ENCODE measurements at regions not wholly inside any gene's neighbourhood (a gene's known extent, or its start where the extent isn't known, plus 50 kb on each side); places are given as distances from the start of the nearest gene placed in this dataset.

DNA sequence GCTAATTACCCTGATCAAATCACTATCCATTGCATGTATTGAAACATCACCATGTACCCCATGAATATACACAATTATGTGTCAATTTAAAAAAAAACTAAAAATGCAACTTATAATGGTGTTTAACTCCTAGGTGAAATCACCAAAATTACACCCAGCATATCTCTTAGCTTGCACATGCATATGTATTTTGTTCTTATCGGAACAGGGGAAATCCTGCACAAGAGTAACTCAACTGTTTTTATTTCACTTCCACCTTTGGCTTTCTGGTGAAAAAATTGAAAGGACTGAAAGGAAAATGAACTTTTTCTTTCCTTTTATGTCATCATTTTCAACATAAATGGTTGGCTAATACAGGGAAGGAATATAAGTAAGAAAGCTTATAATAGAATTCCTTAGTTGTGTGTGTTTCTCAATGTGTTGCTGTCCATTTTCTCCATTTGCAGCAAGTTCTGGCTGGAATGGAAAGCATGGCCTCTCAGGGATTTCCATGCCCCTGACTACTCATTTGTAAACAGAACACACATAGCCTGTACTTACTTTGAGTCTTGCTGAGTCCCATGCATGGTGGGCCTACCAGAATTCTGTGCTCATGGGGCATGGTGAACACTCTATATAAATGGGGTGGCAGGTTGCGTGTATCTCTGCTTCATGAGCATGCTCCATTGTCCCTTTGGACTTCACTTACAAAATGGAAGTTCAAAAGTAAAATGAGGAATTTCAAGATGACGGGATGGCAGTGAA, 462.0 kb downstream of the HS3ST3B1 start:
- DNase-seq (ENCODE audit: low spot score): no peak

DNA sequence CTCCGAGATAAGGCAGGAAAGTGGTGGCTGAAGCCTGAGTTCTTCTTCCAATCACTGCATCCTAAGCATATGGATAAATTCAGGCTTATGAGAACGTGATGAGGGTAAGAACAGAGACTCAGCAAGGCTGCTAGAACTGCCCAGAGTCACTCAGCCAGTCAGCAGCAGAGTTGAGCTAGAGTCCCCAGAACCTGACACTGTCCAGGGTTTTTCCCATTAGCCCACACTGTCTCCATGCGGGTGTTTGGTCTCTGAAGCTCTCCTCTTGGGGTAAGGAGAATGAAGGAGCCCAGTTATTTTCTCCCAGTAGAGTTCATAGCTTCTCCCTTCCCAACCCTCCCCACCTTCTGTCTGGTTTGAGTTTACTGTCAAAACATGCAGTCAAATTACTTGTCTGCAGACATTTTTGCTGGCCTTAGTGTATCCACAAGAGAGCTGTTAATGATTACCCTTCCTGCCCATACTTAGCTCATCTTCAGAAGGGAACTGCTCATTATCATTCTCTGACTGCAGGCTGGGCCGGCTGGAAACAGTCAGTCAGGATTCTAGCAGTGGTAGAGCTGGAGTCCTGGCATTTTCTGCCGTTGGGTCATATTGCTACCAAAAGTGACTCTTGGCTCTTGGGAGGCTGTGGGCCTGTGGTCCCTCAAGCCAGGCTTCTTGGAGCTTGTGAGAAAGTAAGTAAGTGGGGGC, 460.0 kb downstream of the HS3ST3B1 start:
- DNase-seq (ENCODE audit: low spot score): no peak

DNA sequence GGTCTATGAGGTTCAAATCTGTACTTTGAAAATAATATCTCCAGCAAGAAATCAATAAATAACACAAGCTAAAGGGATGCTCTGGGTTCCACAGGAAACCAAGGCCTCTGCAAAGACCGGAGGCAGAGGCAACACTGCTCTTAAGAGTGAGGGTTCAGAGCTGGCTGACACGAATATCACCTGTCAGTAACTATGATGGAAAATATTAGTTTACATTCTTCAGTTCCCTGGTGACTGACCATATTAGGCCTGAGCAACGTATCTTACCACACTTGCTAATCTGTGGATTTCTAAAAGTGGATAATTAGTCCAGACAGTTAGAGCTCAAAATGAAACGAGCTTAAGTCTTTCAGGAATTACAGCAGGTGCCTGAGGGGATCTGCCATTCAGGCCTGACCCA, 459.3 kb downstream of the HS3ST3B1 start:
- no peak for DNase-seq (ENCODE audit: low spot score)

DNA sequence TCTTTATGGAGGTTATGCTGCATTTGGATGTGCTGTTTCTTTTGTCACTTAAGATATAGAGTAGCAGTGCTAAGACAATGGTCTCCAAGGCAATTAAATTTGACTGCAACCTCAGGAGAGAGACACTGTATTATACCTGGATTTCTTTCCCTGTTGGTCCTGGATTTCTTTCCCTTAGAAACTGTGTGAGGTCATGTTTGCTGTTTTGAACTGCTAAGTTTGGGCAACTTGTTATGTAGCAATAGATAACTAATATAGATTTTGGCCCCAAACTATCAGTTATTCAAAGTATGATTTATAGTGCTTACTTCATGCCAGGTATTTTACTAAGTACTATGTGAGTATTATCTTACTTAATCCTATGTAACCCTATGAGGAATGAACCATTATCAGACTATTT, 458.4 kb downstream of the HS3ST3B1 start:
- no peak for DNase-seq (ENCODE audit: low spot score)

- DNase-seq (ENCODE audit: low spot score): no peak
Observed at GRCh38 chr17:14756479-14756878, 455.6 kb downstream of the HS3ST3B1 start.

DNA sequence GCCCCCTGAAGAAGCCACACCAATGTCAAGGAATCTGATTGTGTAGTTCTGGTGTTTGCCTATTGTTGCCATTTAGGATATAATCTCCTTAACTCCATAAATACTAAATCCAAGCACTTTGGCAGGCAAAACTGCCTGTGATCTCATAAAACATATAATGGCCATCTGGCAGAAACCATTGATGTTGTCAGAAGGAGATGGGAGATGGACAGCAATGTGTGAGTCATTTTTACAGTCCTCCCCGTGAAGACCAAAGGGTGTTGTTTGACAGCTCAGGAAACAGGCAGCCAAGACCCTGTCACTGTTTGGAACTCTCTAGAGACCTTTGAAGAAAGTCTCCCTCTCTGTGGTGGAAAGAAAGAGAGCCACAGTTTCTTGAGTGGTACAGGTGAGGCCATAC, 454.1 kb downstream of the HS3ST3B1 start:
- no peak for DNase-seq (ENCODE audit: low spot score)

- no peak for DNase-seq (ENCODE audit: low spot score)
Observed at GRCh38 chr17:14753383-14753782, 452.5 kb downstream of the HS3ST3B1 start.

DNA sequence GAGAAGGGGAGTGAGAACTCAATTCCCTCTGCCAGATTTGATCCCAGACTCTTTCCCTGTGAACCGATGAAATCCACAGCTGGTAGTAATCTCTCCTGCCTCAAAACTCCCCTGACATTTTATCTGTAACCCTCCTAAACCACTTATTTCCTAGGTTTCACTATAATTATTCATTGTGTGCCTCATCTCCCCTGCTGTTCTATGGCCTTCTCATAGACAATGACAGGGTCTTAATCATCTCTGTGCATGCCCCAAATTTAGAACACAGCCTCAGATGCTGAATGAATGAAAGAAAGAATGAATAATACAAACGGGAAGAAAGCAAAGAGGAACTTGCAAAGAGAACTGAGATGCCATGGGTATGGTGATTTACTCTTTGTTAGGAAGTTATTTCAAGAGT, 451.1 kb downstream of the HS3ST3B1 start:
- DNase-seq (ENCODE audit: low spot score): no peak

DNA sequence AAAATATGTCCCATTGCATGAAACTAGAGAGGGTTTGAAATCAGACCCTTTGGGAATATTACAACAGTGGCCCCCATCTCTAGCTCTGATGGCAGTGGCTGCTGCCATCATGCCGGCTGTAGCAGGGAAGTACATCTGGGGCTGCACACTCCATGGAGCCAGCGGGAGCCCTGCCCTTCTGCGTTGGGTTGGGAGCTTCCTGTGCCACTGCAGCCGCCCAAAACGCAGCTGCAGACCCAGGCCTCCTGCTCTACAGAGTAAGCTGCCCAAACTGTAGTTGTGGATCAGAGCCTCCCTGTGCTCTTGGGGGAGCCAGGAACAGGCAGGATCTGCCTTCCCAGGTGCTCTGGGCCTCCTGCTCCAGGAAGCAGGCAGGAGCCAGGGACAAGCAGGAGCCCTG, 450.0 kb downstream of the HS3ST3B1 start:
- no peak for DNase-seq (ENCODE audit: low spot score)

DNA sequence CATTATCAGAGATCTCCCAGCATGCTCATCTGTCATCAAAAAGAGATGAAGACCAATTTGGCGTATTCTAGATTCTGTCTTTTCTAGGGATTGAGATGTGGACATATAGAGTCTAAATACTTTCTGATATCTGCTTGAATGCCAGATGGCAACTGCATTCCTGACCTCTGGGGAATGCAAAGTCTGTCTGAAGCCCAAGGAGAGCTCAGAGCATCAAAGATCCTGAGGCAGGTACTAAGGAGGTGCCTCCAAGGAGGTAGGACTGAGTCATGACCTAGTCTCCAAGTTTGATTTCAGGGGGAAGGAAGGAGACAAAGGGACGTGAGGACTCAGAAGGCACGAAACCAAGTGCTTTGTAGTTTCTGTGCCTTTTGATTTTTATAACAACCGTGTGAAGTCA, 448.4 kb downstream of the HS3ST3B1 start:
- DNase-seq (ENCODE audit: low spot score): no peak

- no peak for DNase-seq (ENCODE audit: low spot score)
Observed at GRCh38 chr17:14748036-14748710, 447.3 kb downstream of the HS3ST3B1 start.

DNA sequence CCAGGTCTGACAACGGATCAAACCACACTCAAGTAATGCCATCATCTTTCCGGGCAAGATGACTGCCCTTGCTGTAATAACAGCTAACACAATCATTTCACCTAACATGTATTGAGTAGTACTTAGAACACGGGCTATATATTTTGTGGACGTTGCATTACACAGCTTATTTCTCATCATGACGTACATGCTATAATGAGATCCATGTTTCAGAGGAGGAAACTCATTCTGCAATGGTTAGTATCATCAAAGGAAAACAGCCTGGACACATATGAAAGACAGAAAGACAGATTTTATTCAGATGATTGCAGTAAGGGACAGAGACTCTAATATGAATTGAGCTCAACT, 446.7 kb downstream of the HS3ST3B1 start:
- DNase-seq (ENCODE audit: low spot score): no peak

GRCh38 chr17:14746822-14747602, 446.1 kb downstream of the HS3ST3B1 start:
- DNase-seq (ENCODE audit: low spot score): no peak

DNA sequence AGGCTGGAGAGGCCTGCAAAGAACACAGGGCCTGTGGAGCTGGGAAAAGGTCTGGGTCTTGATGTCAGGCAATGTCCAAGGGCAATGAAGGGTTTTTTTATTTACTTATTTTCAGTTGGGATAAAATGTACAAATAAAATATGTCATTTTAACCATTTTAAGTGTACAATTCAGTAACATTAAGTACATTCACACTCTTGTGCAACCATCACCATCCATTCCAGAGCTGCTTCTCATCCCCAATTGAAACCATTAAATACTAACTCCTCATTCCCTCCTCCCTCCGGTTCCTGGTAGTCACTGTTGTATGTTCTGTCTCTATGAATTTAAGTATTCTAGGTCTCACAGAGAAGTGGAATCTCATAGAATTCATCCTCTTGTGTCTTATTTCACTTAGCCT, 444.7 kb downstream of the HS3ST3B1 start:
- DNase-seq (ENCODE audit: low spot score): no peak

GRCh38 chr17:14744761-14745473, 444.0 kb downstream of the HS3ST3B1 start:
- no peak for DNase-seq (ENCODE audit: low spot score)

GRCh38 chr17:14741491-14741890, 440.6 kb downstream of the HS3ST3B1 start:
- no peak for DNase-seq (ENCODE audit: low spot score)

DNA sequence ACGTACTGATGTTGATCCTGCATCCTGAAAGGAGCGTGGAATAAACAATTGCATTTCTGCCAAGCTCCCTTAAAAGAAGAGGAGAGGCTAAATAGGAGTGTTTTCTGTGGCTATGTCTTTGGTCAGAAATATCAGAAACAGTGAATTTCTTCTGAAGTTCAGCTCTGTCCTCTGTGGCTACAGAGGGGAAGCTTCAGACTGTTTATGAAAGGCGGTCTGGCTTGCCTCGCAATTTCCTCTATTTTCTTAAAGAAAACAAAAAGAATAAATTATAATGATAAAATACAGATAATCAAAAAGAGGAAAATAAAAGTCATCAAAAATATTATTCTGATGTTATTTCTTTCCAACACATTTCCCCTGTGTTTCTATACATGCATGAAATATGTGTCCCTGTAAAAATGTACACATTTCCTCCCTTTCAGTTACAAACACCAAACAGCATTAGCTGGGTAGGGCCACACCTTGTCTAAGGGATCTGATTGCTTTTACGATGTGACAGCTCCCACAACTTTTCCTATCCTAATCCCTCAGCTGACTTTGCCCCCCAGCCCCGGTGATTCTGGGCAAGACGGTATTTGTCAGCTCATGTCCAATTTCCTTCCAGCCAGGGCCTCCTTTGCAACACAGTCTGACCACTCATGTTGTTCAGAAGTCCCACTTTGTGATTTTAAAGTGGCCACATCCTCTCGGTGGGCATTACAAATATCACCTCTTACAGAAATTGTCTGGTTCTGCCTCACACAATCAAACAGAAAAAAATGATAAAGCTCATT, 439.0 kb downstream of the HS3ST3B1 start:
- no peak for DNase-seq (ENCODE audit: low spot score)

DNA sequence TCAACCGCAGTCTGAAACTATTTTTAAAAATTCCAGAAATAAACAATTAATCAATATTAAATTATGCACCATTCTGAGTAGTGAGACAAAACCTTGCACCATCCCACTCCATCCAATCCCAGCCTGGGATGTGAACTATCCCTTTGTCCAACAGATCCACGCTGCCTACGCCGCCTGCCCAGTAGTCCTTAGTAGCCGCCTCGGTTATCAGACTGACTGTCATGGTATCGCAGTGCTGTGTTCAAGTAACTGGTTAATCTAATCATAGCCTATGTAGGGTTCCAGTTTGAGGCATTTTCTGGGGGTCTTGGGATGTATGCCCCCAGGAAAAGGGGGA, 437.7 kb downstream of the HS3ST3B1 start:
- DNase-seq (ENCODE audit: low spot score): no peak

GRCh38 chr17:14737984-14738651, 437.2 kb downstream of the HS3ST3B1 start:
- peak; percentile 6 for DNase-seq (ENCODE audit: low spot score)

GRCh38 chr17:14736631-14737030, 435.8 kb downstream of the HS3ST3B1 start:
- DNase-seq (ENCODE audit: low spot score): no peak
